ENCODE measurements at regions not wholly inside any gene's neighbourhood (a gene's known extent, or its start where the extent isn't known, plus 50 kb on each side); places are given as distances from the start of the nearest gene placed in this dataset.

DNA sequence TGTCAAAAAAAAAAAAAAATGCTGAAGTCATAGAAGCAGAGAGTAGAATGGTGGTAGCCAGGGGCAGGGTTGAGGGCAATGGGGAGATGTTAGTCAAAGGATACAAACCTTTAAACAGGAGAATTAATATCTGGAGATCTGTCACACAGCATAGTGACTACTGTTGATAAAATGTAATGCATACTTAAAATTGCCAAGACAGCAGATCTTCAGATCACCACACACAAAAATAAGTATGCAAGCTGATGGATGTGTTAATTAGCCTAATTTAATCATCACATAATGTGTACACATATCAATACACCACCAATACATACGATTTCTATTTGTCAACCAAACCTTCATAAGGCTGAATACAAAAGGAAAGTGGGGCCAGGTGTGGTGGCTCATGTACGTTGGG is 83.5 kb upstream of the PHACTR3 start:
- POLR2A ChIA-PET = no interaction called here
- Mint-ChIP-seq H3K4me3 (no peak overlapping the region), H3K36me3 (no peaks in the 10 kb centered on the region), H3K27me3 (peaks cover 60% of the 10 kb centered on the region), H3K9me3 (no peaks in the 10 kb centered on the region), H3K27ac (no peak overlapping the region), H3K4me1 (ENCODE audit: low read depth) (no peaks in the 10 kb centered on the region)
- CTCF ChIA-PET = no interaction called here
- DNase-seq = no peak
- intact Hi-C loops (cut with micrococcal nuclease) = no loop called here

- DNase-seq = peak; percentile 43
- Mint-ChIP-seq H3K27me3 (peaks cover 37% of the 10 kb centered on the region), H3K4me1 (ENCODE audit: low read depth) (no peaks in the 10 kb centered on the region), H3K4me3 (no peak overlapping the region), H3K27ac (no peak overlapping the region), H3K36me3 (no peaks in the 10 kb centered on the region), H3K9me3 (no peaks in the 10 kb centered on the region)
- CTCF ChIA-PET = interaction anchor here (1.0 to 1.6 kb wide), 3 partner anchors 11 to 24 kb away, joined by 3 to 4 read pairs (median 4); no protein-coding TSS in a partner anchor
- intact Hi-C loops (cut with micrococcal nuclease) = no loop called here
- POLR2A ChIA-PET = no interaction called here
Measured at GRCh38 chr20:59525500-59526241, 78.7 kb upstream of the PHACTR3 start.

- H3K36me3 Mint-ChIP-seq = no peaks in the 10 kb centered on the region
- ChIA-PET POLR2A (no interaction called here), CTCF (interaction anchor here (1.2 to 1.6 kb wide), 3 partner anchors 11 to 31 kb away, joined by 4 read pairs; no protein-coding TSS in a partner anchor)
- peaks cover 33% of the 10 kb centered on the region for H3K27me3 Mint-ChIP-seq
- no peak overlapping the region for H3K4me3 Mint-ChIP-seq
- no peak for DNase-seq
- H3K4me1 Mint-ChIP-seq (ENCODE audit: low read depth) = no peaks in the 10 kb centered on the region
- H3K9me3 Mint-ChIP-seq = no peaks in the 10 kb centered on the region
- H3K27ac Mint-ChIP-seq = no peak overlapping the region
- intact Hi-C loops (cut with micrococcal nuclease) = no loop called here
Measured at GRCh38 chr20:59526242-59527225, 77.8 kb upstream of the PHACTR3 start.

DNA sequence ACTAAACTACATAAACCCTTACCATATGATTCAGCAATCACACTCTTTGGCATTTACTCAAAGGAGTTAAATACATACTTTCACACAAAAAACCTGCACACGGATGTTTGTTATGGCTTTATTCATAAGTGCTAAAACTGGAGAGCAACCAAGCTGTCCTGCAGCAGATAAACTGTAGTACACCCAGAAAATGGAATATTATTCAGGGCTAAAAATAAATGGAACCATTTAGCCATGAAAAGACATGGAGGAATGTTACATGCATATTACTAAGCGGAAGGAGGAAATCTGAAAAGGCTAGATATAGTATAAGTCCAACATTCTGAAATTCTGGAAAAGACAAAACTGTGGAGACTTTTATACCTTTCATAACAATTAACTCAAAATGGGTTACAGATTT is 73.6 kb upstream of the PHACTR3 start:
- intact Hi-C loops (cut with micrococcal nuclease) = no loop called here
- CTCF ChIA-PET = interaction anchor here (0.6 kb wide), 1 partner anchor 35 kb away, joined by 3 read pairs; no protein-coding TSS in a partner anchor
- H3K4me1 Mint-ChIP-seq (ENCODE audit: low read depth) = no peaks in the 10 kb centered on the region

DNA sequence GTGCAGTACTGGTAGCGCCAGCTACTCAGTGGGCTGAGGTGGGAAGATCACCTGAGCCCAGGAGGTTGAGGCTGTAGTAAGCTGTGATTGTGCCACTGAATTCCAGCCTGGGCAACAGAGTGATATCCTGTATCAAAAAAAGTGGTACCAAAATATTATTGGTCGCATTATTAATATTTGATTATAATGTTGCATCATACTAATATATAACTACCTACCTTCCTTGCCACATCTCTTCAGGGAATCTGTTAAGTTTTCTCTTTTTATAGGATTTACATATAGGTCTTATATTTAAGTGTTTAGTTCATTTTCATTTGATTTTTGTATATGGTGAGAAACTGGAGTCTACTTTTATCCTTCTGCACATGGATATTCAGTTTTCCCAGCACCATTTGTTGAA is 66.3 kb upstream of the PHACTR3 start:
- no peak for DNase-seq
- H3K27me3 Mint-ChIP-seq = peaks cover 22% of the 10 kb centered on the region
- no peaks in the 10 kb centered on the region for H3K36me3 Mint-ChIP-seq
- peaks cover 13% of the 10 kb centered on the region for H3K9me3 Mint-ChIP-seq
- CTCF ChIA-PET = no interaction called here
- intact Hi-C loops (cut with micrococcal nuclease) = no loop called here
- no peaks in the 10 kb centered on the region for H3K4me1 Mint-ChIP-seq (ENCODE audit: low read depth)
- H3K27ac Mint-ChIP-seq = no peak overlapping the region
- H3K4me3 Mint-ChIP-seq = no peak overlapping the region
- POLR2A ChIA-PET = no interaction called here

More for the DNA sequence above, 73.6 kb upstream of the PHACTR3 start:
- DNase-seq = no peak
- H3K36me3 Mint-ChIP-seq = no peaks in the 10 kb centered on the region
- no peak overlapping the region for H3K27ac Mint-ChIP-seq
- POLR2A ChIA-PET = no interaction called here
- H3K4me3 Mint-ChIP-seq = no peak overlapping the region
- H3K27me3 Mint-ChIP-seq = peaks cover 12% of the 10 kb centered on the region
- H3K9me3 Mint-ChIP-seq = no peaks in the 10 kb centered on the region

- Mint-ChIP-seq H3K36me3 (no peaks in the 10 kb centered on the region), H3K9me3 (no peaks in the 10 kb centered on the region), H3K27ac (no peak overlapping the region), H3K4me3 (no peak overlapping the region), H3K4me1 (ENCODE audit: low read depth) (no peaks in the 10 kb centered on the region), H3K27me3 (peaks cover 15% of the 10 kb centered on the region)
- no peak for DNase-seq
- ChIA-PET POLR2A (no interaction called here), CTCF (no interaction called here)
- intact Hi-C loops (cut with micrococcal nuclease) = no loop called here
Measured at GRCh38 chr20:59547596-59547995, 56.7 kb upstream of the PHACTR3 start.

Measured in activated CD4-positive, alpha-beta memory T cell treated with anti-CD3 and anti-CD28 coated beads for 36 hours (primary cell).